Thyroid gland (tissue), 4 donors: ENCODE measurements at regions not wholly inside any gene's neighbourhood (a gene's known extent, or its start where the extent isn't known, plus 50 kb on each side); places are given as distances from the start of the nearest gene placed in this dataset.

Source experiments
- CTCF ChIP-seq, 6 experiments: fragments of 200-600 bp in 3 of 6; fragments of 450-650 bp in 3 of 6; sonication (generic) in 3 of 6; IDR thresholded peaks; one replicate each; pipeline ENCODE4 v1.5.1; 2016 to 2019; ENCODE audit warnings: antibody characterized with exemption in 6 of 6, mild to moderate bottlenecking in 2 of 6, inconsistent platforms in 1 of 6, moderate library complexity in 1 of 6
- POLR2A ChIP-seq, 2 donors: fragments of 450-650 bp; IDR thresholded peaks; one replicate each; pipeline ENCODE4 v1.6.1; 2017; ENCODE audit warnings: antibody characterized with exemption in 2 of 2, mild to moderate bottlenecking in 2 of 2, moderate library complexity in 1 of 2

- TF ChIP-seq POLR2A (IDR thresholded peaks at IDR 0.05): no peak
- no peak for TF ChIP-seq CTCF (IDR thresholded peaks at IDR 0.05)
These were observed 286.7 kb upstream of the POU3F2 start for GRCh38 chr6:98547634-98548033.
